NT2/D1 (cell line): ENCODE measurements at regions not wholly inside any gene's neighbourhood (a gene's known extent, or its start where the extent isn't known, plus 50 kb on each side); places are given as distances from the start of the nearest gene placed in this dataset.

Experiments
- SUZ12 ChIP-seq: IDR thresholded peaks from 2 replicates; pipeline ENCODE4 v1.6.1; 2011; ENCODE audit not compliant: insufficient read length, insufficient read depth; ENCODE audit errors: extremely low read depth
- YY1 ChIP-seq: IDR thresholded peaks from 2 replicates; pipeline ENCODE4 v1.6.1; 2011; ENCODE audit not compliant: insufficient read length, insufficient read depth

DNA sequence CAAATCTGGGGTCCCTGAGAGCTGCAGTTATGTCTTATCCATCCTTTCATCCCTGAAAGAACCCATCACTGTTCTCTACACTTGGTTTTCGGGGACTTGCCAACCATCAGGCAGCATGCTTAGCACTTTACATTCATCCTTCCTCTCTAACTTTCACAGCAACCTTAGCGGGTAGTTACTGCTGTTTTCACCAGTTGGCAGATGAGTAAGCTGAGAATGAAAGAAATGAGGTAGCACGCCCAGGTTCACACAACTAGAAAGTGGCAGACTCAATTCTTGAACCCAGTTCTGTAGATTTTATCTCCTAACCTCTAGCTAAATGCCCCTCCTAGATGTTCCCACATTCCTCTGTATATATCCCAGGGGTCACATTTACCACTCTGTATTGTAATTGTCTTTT is 342.0 kb upstream of the WWC1 start:
- no peak for TF ChIP-seq YY1
- TF ChIP-seq SUZ12: no peak
